ENCODE measurements at regions not wholly inside any gene's neighbourhood (a gene's known extent, or its start where the extent isn't known, plus 50 kb on each side); places are given as distances from the start of the nearest gene placed in this dataset.

DNA sequence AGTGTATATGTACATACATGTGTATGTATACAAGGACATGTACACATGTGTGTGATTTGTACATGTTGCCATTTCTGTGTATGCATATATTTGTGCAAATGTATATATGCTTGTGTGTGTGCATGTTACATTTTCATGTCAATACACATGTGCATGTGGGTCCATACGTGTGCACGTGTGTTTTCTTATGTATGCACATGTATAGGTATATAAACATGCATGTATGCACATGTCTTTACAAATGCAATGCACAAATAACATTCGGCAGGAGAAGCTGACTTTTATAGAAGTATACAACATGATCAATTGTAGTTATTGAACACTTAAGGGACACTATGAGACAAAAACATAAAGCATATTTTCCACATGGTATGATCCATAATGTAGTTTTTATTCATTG lies 307.4 kb upstream of the SEMA3C start:
- TF ChIP-seq, protein P1, sequence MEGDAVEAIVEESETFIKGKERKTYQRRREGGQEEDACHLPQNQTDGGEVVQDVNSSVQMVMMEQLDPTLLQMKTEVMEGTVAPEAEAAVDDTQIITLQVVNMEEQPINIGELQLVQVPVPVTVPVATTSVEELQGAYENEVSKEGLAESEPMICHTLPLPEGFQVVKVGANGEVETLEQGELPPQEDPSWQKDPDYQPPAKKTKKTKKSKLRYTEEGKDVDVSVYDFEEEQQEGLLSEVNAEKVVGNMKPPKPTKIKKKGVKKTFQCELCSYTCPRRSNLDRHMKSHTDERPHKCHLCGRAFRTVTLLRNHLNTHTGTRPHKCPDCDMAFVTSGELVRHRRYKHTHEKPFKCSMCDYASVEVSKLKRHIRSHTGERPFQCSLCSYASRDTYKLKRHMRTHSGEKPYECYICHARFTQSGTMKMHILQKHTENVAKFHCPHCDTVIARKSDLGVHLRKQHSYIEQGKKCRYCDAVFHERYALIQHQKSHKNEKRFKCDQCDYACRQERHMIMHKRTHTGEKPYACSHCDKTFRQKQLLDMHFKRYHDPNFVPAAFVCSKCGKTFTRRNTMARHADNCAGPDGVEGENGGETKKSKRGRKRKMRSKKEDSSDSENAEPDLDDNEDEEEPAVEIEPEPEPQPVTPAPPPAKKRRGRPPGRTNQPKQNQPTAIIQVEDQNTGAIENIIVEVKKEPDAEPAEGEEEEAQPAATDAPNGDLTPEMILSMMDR (IDR thresholded peaks at IDR 0.05): no peak
- TF ChIP-seq POLR2A (IDR thresholded peaks at IDR 0.05): no peak
